HEK293 (cell line): ENCODE measurements at regions not wholly inside any gene's neighbourhood (a gene's known extent, or its start where the extent isn't known, plus 50 kb on each side); places are given as distances from the start of the nearest gene placed in this dataset.

Experiments used
- CTCF ChIA-PET: fragments of 350-600 bp; formaldehyde crosslinking; extraction: SDS; loops from one replicate; lab custom pipeline; 2021; ENCODE audit warnings: antibody characterized with exemption; lab: Yijun Ruan, JAX
- POLR2A ChIA-PET: fragments of 300-600 bp; formaldehyde crosslinking; extraction: SDS; loops from one replicate; lab custom pipeline; 2020; ENCODE audit warnings: antibody characterized with exemption, inconsistent platforms; lab: Yijun Ruan, JAX
- H3K27ac ChIP-seq: fragments of 200-500 bp; sonication (Bioruptor generic); 2 replicates; pipeline ENCODE4 v1.5.1; 2014; ENCODE audit warnings: low read depth, low read length, control low read depth, inconsistent platforms; ENCODE audit errors: extremely low read depth
- H3K36me3 ChIP-seq, 2 experiments: fragments of 200-500 bp in 1 of 2; sonication (Bioruptor generic) in 1 of 2; 1 replicate in 1 of 2; 2 replicates in 1 of 2; pipeline ENCODE4 v1.5.1; 2014 to 2017; ENCODE audit warnings: inconsistent platforms in 2 of 2, low read length in 2 of 2; ENCODE audit not compliant: control insufficient read depth in 2 of 2, insufficient read depth in 1 of 2
- H3K4me1 ChIP-seq: fragments of 200-500 bp; sonication (Bioruptor generic); 2 replicates; pipeline ENCODE4 v1.5.1; 2014; ENCODE audit warnings: mild to moderate bottlenecking, low read length, inconsistent platforms; ENCODE audit not compliant: control insufficient read depth, insufficient read depth
- H3K4me3 ChIP-seq: 2 replicates; pipeline ENCODE4 v1.5.1; 2011; ENCODE audit warnings: low read depth, mild to moderate bottlenecking, control low read depth, low read length, moderate library complexity
- H3K9me3 ChIP-seq: fragments of 200-500 bp; sonication (Bioruptor generic); 2 replicates; pipeline ENCODE4 v1.5.1; 2014; ENCODE audit warnings: low read depth, low read length, inconsistent platforms; ENCODE audit not compliant: control insufficient read depth, insufficient read depth
- GLIS1 ChIP-seq: fragments of 450-650 bp; formaldehyde crosslinking; IDR thresholded peaks from 2 replicates; pipeline ENCODE4 v1.5.1; 2016; ENCODE audit warnings: missing biosample characterization, missing genetic modification characterization
- PRDM1 ChIP-seq: fragments of 450-650 bp; formaldehyde crosslinking; IDR thresholded peaks from 2 replicates; pipeline ENCODE4; 2016; ENCODE audit warnings: missing biosample characterization, missing genetic modification characterization
- RBAK ChIP-seq: fragments of 450-650 bp; formaldehyde crosslinking; IDR thresholded peaks from 2 replicates; pipeline ENCODE4 v1.5.1; 2016; ENCODE audit warnings: missing biosample characterization, missing genetic modification characterization
- WT1 ChIP-seq: fragments of 450-650 bp; formaldehyde crosslinking; IDR thresholded peaks from 2 replicates; pipeline ENCODE4 v1.5.1; 2016; ENCODE audit warnings: missing biosample characterization, missing genetic modification characterization
- YY2 ChIP-seq: fragments of 450-650 bp; formaldehyde crosslinking; IDR thresholded peaks from 2 replicates; pipeline ENCODE4 v1.5.1; 2016; ENCODE audit warnings: missing biosample characterization, missing genetic modification characterization
- ZBTB17 ChIP-seq: fragments of 450-650 bp; formaldehyde crosslinking; IDR thresholded peaks from 2 replicates; pipeline ENCODE4 v1.5.1; 2016; ENCODE audit warnings: missing biosample characterization, missing genetic modification characterization
- ZBTB8A ChIP-seq: fragments of 450-650 bp; formaldehyde crosslinking; IDR thresholded peaks from 2 replicates; pipeline ENCODE4 v1.5.1; 2016; ENCODE audit warnings: missing biosample characterization, missing genetic modification characterization
- ZNF132 ChIP-seq: fragments of 450-650 bp; formaldehyde crosslinking; IDR thresholded peaks from 2 replicates; pipeline ENCODE4 v1.5.1; 2017; ENCODE audit warnings: missing biosample characterization, missing genetic modification characterization, borderline replicate concordance
- ZNF155 ChIP-seq: fragments of 450-650 bp; formaldehyde crosslinking; IDR thresholded peaks from 2 replicates; pipeline ENCODE4 v1.5.1; 2016; ENCODE audit warnings: missing biosample characterization, missing genetic modification characterization
- ZNF433 ChIP-seq: fragments of 450-650 bp; formaldehyde crosslinking; IDR thresholded peaks from 2 replicates; pipeline ENCODE4 v1.5.1; 2016; ENCODE audit warnings: missing biosample characterization, missing genetic modification characterization, low read depth
- ZNF510 ChIP-seq: fragments of 450-650 bp; formaldehyde crosslinking; IDR thresholded peaks from 2 replicates; pipeline ENCODE4 v1.5.1; 2018; ENCODE audit warnings: mild to moderate bottlenecking, missing genetic modification characterization, missing biosample characterization; ENCODE audit not compliant: insufficient replicate concordance
- ZNF548 ChIP-seq: fragments of 450-650 bp; formaldehyde crosslinking; IDR thresholded peaks from 2 replicates; pipeline ENCODE4 v1.5.1; 2016; ENCODE audit warnings: missing biosample characterization, missing genetic modification characterization
- ZNF558 ChIP-seq: fragments of 450-650 bp; formaldehyde crosslinking; IDR thresholded peaks from 2 replicates; pipeline ENCODE4 v1.5.1; 2016; ENCODE audit warnings: missing biosample characterization, missing genetic modification characterization
- ZNF623 ChIP-seq: fragments of 450-650 bp; formaldehyde crosslinking; IDR thresholded peaks from 2 replicates; pipeline ENCODE4 v1.5.1; 2016; ENCODE audit warnings: missing biosample characterization, missing genetic modification characterization
- ZNF830 ChIP-seq: fragments of 450-650 bp; IDR thresholded peaks from 2 replicates; pipeline ENCODE4 v1.5.0; 2018; ENCODE audit warnings: missing biosample characterization, missing genetic modification characterization, low read depth, mild to moderate bottlenecking, moderate library complexity
- ZNF843 ChIP-seq: fragments of 450-650 bp; formaldehyde crosslinking; IDR thresholded peaks from 2 replicates; pipeline ENCODE4 v1.5.1; 2016; ENCODE audit warnings: missing biosample characterization, missing genetic modification characterization
- TF ChIP-seq, protein P1 (sequence below): fragments of 450-650 bp; IDR thresholded peaks from 2 replicates; pipeline ENCODE4 v1.5.1; 2018; ENCODE audit warnings: missing biosample characterization, mild to moderate bottlenecking, missing genetic modification characterization
- TF ChIP-seq, protein P2 (sequence below): fragments of 450-650 bp; formaldehyde crosslinking; IDR thresholded peaks from 2 replicates; pipeline ENCODE4 v1.5.1; 2017; ENCODE audit warnings: missing biosample characterization, missing genetic modification characterization
- TF ChIP-seq, protein P3 (sequence below): fragments of 450-650 bp; formaldehyde crosslinking; IDR thresholded peaks from 2 replicates; pipeline ENCODE4 v1.5.1; 2016; ENCODE audit warnings: missing biosample characterization, missing genetic modification characterization
- TF ChIP-seq, protein P4 (sequence below): fragments of 450-650 bp; formaldehyde crosslinking; IDR thresholded peaks from 2 replicates; pipeline ENCODE4 v1.5.1; 2017; ENCODE audit warnings: missing biosample characterization, missing genetic modification characterization

DNA sequence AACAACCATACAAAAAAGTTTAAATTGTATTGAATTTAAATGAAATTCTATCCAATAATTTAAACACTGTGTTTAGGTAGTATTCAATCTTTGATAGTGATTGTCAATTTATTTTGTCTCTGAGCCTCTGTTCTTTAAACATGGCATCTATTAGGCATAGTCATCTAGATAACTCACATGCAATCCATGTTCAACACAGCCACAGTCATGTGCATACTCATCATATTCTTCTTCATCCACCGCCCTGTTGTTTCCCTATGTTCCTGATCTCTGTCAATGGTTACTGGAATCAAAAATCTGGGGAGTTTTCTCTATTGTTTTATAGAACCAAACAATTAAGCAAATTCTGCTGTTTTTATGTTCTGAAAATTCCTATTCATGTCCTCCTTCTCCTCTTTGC is 521.1 kb upstream of the DAB2 start:
- CTCF ChIA-PET: interaction anchor here (0.9 kb wide), 1 partner anchor 46 kb away, joined by 3 read pairs; no protein-coding TSS in a partner anchor
- TF ChIP-seq ZNF155: no peak
- TF ChIP-seq, all 188 proteins: peak for 0

DNA sequence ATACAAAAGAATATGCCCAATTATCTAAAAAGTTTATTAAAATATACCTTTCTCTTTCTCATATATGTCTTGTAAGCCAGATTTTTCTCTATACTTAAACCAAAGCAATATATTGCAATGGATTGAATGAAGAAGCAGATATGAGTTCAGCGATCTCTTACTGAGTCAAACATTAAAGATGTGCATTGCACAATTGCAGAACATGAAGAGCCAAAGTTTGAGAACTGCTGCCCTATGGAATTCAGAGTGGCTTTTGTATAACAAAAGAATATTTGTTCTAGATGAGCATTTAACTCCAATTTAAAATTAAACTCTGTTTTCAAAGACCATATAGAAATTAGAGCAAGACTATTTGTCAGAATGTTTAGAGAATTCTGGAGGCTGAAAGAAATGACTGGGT is 519.0 kb upstream of the DAB2 start:
- H3K4me3 ChIP-seq: no peak overlapping the region
- CTCF ChIA-PET: no interaction called here
- no peak for TF ChIP-seq GLIS1
- TF ChIP-seq WT1: no peak
- no peak for TF ChIP-seq ZNF558 (tag by site-specific recombination)
- TF ChIP-seq ZNF132 (tag by site-specific recombination): no peak
- no peak for TF ChIP-seq YY2 (tag by site-specific recombination)
- TF ChIP-seq PRDM1 (tag by site-specific recombination): no peak
- TF ChIP-seq, protein P1, sequence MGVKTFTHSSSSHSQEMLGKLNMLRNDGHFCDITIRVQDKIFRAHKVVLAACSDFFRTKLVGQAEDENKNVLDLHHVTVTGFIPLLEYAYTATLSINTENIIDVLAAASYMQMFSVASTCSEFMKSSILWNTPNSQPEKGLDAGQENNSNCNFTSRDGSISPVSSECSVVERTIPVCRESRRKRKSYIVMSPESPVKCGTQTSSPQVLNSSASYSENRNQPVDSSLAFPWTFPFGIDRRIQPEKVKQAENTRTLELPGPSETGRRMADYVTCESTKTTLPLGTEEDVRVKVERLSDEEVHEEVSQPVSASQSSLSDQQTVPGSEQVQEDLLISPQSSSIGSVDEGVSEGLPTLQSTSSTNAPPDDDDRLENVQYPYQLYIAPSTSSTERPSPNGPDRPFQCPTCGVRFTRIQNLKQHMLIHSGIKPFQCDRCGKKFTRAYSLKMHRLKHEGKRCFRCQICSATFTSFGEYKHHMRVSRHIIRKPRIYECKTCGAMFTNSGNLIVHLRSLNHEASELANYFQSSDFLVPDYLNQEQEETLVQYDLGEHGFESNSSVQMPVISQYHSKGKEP (tag by site-specific recombination): no peak
- TF ChIP-seq, protein P2, sequence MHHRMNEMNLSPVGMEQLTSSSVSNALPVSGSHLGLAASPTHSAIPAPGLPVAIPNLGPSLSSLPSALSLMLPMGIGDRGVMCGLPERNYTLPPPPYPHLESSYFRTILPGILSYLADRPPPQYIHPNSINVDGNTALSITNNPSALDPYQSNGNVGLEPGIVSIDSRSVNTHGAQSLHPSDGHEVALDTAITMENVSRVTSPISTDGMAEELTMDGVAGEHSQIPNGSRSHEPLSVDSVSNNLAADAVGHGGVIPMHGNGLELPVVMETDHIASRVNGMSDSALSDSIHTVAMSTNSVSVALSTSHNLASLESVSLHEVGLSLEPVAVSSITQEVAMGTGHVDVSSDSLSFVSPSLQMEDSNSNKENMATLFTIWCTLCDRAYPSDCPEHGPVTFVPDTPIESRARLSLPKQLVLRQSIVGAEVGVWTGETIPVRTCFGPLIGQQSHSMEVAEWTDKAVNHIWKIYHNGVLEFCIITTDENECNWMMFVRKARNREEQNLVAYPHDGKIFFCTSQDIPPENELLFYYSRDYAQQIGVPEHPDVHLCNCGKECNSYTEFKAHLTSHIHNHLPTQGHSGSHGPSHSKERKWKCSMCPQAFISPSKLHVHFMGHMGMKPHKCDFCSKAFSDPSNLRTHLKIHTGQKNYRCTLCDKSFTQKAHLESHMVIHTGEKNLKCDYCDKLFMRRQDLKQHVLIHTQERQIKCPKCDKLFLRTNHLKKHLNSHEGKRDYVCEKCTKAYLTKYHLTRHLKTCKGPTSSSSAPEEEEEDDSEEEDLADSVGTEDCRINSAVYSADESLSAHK (tag by site-specific recombination): no peak
- TF ChIP-seq ZNF548 (tag by site-specific recombination): no peak
- TF ChIP-seq, protein P3, sequence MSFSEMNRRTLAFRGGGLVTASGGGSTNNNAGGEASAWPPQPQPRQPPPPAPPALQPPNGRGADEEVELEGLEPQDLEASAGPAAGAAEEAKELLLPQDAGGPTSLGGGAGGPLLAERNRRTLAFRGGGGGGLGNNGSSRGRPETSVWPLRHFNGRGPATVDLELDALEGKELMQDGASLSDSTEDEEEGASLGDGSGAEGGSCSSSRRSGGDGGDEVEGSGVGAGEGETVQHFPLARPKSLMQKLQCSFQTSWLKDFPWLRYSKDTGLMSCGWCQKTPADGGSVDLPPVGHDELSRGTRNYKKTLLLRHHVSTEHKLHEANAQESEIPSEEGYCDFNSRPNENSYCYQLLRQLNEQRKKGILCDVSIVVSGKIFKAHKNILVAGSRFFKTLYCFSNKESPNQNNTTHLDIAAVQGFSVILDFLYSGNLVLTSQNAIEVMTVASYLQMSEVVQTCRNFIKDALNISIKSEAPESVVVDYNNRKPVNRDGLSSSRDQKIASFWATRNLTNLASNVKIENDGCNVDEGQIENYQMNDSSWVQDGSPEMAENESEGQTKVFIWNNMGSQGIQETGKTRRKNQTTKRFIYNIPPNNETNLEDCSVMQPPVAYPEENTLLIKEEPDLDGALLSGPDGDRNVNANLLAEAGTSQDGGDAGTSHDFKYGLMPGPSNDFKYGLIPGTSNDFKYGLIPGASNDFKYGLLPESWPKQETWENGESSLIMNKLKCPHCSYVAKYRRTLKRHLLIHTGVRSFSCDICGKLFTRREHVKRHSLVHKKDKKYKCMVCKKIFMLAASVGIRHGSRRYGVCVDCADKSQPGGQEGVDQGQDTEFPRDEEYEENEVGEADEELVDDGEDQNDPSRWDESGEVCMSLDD (tag by site-specific recombination): no peak
- TF ChIP-seq ZNF843 (tag by site-specific recombination): no peak
- TF ChIP-seq ZNF510 (tag by site-specific recombination): no peak
- no peak for TF ChIP-seq ZNF433
- TF ChIP-seq RBAK: no peak
- no peak for TF ChIP-seq ZBTB17 (tag by site-specific recombination)
- no peak for TF ChIP-seq ZNF623 (tag by site-specific recombination)
- TF ChIP-seq ZBTB8A (tag by site-specific recombination): no peak
- TF ChIP-seq, protein P4, sequence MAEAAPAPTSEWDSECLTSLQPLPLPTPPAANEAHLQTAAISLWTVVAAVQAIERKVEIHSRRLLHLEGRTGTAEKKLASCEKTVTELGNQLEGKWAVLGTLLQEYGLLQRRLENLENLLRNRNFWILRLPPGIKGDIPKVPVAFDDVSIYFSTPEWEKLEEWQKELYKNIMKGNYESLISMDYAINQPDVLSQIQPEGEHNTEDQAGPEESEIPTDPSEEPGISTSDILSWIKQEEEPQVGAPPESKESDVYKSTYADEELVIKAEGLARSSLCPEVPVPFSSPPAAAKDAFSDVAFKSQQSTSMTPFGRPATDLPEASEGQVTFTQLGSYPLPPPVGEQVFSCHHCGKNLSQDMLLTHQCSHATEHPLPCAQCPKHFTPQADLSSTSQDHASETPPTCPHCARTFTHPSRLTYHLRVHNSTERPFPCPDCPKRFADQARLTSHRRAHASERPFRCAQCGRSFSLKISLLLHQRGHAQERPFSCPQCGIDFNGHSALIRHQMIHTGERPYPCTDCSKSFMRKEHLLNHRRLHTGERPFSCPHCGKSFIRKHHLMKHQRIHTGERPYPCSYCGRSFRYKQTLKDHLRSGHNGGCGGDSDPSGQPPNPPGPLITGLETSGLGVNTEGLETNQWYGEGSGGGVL (tag by site-specific recombination): no peak
- TF ChIP-seq ZNF830 (tag by site-specific recombination): no peak
- no peak overlapping the region for H3K27ac ChIP-seq
- no peaks in the 10 kb centered on the region for H3K4me1 ChIP-seq
- no peaks in the 10 kb centered on the region for H3K9me3 ChIP-seq
- POLR2A ChIA-PET: no interaction called here
- no peaks in the 10 kb centered on the region for H3K36me3 ChIP-seq

More for the DNA sequence above, 521.1 kb upstream of the DAB2 start:
- POLR2A ChIA-PET: no interaction called here
- Histone ChIP-seq H3K27ac (no peak overlapping the region), H3K4me1 (no peaks in the 10 kb centered on the region), H3K9me3 (no peaks in the 10 kb centered on the region), H3K4me3 (no peak overlapping the region), H3K36me3 (no peaks in the 10 kb centered on the region)
